ENCODE measurements at regions not wholly inside any gene's neighbourhood (a gene's known extent, or its start where the extent isn't known, plus 50 kb on each side); places are given as distances from the start of the nearest gene placed in this dataset.

DNA sequence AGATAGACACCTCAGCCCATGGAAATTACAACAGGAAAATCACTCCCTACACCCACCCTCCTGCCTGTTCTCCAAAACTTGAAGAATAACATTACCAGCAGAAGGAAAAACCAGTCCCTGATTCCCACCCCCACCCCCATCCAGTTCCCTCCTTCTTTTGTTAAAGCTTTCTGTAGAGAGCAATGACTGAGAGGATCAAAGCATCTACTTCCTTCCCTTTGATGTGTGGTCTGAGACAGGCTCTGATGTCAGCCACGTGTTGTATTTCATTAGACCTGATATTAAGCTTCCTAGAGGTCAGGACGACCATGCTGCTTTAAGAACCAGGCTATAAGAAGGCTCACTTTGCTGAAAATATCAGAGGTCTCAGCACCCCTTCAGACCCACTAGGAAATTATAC, 73.9 kb upstream of the HAO2 start:
- H3K4me2 ChIP-seq (ENCODE audit: low read length) = no peak overlapping the region
- H3K79me2 ChIP-seq (ENCODE audit: insufficient read depth, low read length) = no peaks in the 10 kb centered on the region
- H3K36me3 ChIP-seq (ENCODE audit: insufficient read depth, low read length) = no peaks in the 10 kb centered on the region
- no peak for TF ChIP-seq EZH2 (IDR thresholded peaks at IDR 0.05; ENCODE audit: borderline replicate concordance, low read length)
- TF ChIP-seq CTCF (IDR thresholded peaks at IDR 0.05; ENCODE audit: low read length) = no peak
- H3K9me3 ChIP-seq (ENCODE audit: low read length) = no peaks in the 10 kb centered on the region
- H2AFZ ChIP-seq (ENCODE audit: low read length) = no peak overlapping the region
- no peaks in the 10 kb centered on the region for H3K9me2 ChIP-seq (ENCODE audit: low read depth, low read length)
- no peaks in the 10 kb centered on the region for H4K20me1 ChIP-seq (ENCODE audit: insufficient read depth, low read length)
- no peaks in the 10 kb centered on the region for H3K4me1 ChIP-seq (ENCODE audit: insufficient read depth, low read length, severe bottlenecking)
- no peaks in the 10 kb centered on the region for H3K27me3 ChIP-seq (ENCODE audit: insufficient read depth, low read length)
- no peak overlapping the region for H3K4me3 ChIP-seq (ENCODE audit: low read depth, low read length, poor library complexity, severe bottlenecking)
- H3F3A ChIP-seq (ENCODE audit: insufficient read depth, low read length) = no peaks in the 10 kb centered on the region
- H3K27ac ChIP-seq (ENCODE audit: low read depth, low read length, poor library complexity, severe bottlenecking) = no peak overlapping the region
- no peak overlapping the region for H3K9ac ChIP-seq (ENCODE audit: low read length)

DNA sequence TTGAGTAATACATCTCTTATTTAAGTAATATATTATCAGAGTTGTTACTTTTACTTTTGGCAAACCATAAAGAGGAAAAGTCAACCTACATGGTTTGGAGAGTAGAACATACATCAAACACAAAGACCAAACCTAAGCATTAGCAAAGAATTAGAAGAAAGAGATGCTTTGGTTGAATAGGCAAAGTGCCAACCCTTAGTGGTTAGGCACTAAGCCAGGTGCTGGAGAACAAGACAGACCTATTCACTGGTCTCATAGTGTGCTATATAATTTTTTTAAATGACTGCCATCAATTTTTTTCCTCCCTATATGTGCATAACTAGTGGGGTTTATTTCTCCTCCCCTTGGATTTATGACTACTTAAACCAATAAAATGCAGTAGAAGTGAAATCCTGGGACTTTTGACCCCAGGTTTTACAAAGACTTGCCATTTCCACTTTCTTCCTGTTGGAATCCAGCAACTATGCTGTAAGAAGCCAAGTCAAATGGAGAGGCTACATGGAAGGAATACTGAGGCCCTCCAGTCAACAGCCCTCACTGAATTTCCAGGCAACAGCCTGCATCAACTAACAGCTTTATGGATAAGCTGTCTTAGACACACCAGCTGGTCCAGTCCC, 69.8 kb upstream of the HAO2 start:
- H3F3A ChIP-seq (ENCODE audit: insufficient read depth, low read length) = no peaks in the 10 kb centered on the region
- no peaks in the 10 kb centered on the region for H4K20me1 ChIP-seq (ENCODE audit: insufficient read depth, low read length)
- no peaks in the 10 kb centered on the region for H3K79me2 ChIP-seq (ENCODE audit: insufficient read depth, low read length)
- H3K4me2 ChIP-seq (ENCODE audit: low read length) = no peak overlapping the region
- H3K4me1 ChIP-seq (ENCODE audit: insufficient read depth, low read length, severe bottlenecking) = no peaks in the 10 kb centered on the region
- no peak for TF ChIP-seq CTCF (IDR thresholded peaks at IDR 0.05; ENCODE audit: low read length)
- no peak for TF ChIP-seq EZH2 (IDR thresholded peaks at IDR 0.05; ENCODE audit: borderline replicate concordance, low read length)
- H3K4me3 ChIP-seq (ENCODE audit: low read depth, low read length, poor library complexity, severe bottlenecking) = no peak overlapping the region
- no peaks in the 10 kb centered on the region for H3K36me3 ChIP-seq (ENCODE audit: insufficient read depth, low read length)
- H3K9me3 ChIP-seq (ENCODE audit: low read length) = no peaks in the 10 kb centered on the region
- no peak overlapping the region for H3K27ac ChIP-seq (ENCODE audit: low read depth, low read length, poor library complexity, severe bottlenecking)
- H3K9me2 ChIP-seq (ENCODE audit: low read depth, low read length) = no peaks in the 10 kb centered on the region
- H3K27me3 ChIP-seq (ENCODE audit: insufficient read depth, low read length) = no peaks in the 10 kb centered on the region
- H2AFZ ChIP-seq (ENCODE audit: low read length) = no peak overlapping the region
- H3K9ac ChIP-seq (ENCODE audit: low read length) = no peak overlapping the region

DNA sequence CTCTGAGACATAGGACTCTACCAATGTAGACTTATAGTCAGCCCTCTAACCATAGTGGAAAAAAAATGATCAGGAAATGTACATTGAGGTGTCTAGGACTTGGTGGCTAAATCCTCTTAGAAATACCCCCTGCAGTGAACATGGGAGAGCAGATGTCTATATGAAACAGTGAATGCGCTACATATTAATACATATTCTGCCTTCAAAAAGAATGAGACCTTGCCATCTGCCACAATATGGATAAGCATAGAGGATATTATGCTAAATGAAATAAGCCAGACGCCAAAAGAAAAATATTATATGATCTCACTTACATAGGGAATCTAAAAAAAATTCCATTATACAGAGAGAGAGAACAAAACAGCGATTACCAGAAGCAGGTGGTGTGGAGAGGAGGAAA, 66.6 kb upstream of the HAO2 start:
- Histone ChIP-seq H3K27me3 (ENCODE audit: insufficient read depth, low read length) (0 out of 2 replicates have a peak, but pooled peaks cover 4% of the 10 kb centered on the region), H3K79me2 (ENCODE audit: insufficient read depth, low read length) (no peaks in the 10 kb centered on the region), H3K36me3 (ENCODE audit: insufficient read depth, low read length) (no peaks in the 10 kb centered on the region), H3F3A (ENCODE audit: insufficient read depth, low read length) (no peaks in the 10 kb centered on the region), H3K4me1 (ENCODE audit: insufficient read depth, low read length, severe bottlenecking) (no peaks in the 10 kb centered on the region), H4K20me1 (ENCODE audit: insufficient read depth, low read length) (no peaks in the 10 kb centered on the region), H3K9ac (ENCODE audit: low read length) (no peak overlapping the region), H3K4me3 (ENCODE audit: low read depth, low read length, poor library complexity, severe bottlenecking) (no peak overlapping the region), H3K4me2 (ENCODE audit: low read length) (no peak overlapping the region), H3K9me2 (ENCODE audit: low read depth, low read length) (no peaks in the 10 kb centered on the region), H2AFZ (ENCODE audit: low read length) (no peak overlapping the region), H3K9me3 (ENCODE audit: low read length) (no peaks in the 10 kb centered on the region), H3K27ac (ENCODE audit: low read depth, low read length, poor library complexity, severe bottlenecking) (no peak overlapping the region)
- no peak for TF ChIP-seq EZH2 (IDR thresholded peaks at IDR 0.05; ENCODE audit: borderline replicate concordance, low read length)

GRCh38 chr1:119308130-119308700, 60.4 kb upstream of the HAO2 start:
- Histone ChIP-seq H3K4me2 (ENCODE audit: low read length) (no peak overlapping the region), H3F3A (ENCODE audit: insufficient read depth, low read length) (no peaks in the 10 kb centered on the region), H3K27me3 (ENCODE audit: insufficient read depth, low read length) (0 out of 2 replicates have a peak, but pooled peaks cover 4% of the 10 kb centered on the region)

More at GRCh38 chr1:119308130-119308700, 60.4 kb upstream of the HAO2 start:
- H3K27ac ChIP-seq (ENCODE audit: low read depth, low read length, poor library complexity, severe bottlenecking) = no peak overlapping the region
- H3K9ac ChIP-seq (ENCODE audit: low read length) = no peak overlapping the region
- TF ChIP-seq CTCF (IDR thresholded peaks at IDR 0.05; ENCODE audit: low read length) = no peak
- no peak for TF ChIP-seq EZH2 (IDR thresholded peaks at IDR 0.05; ENCODE audit: borderline replicate concordance, low read length)
- no peaks in the 10 kb centered on the region for H4K20me1 ChIP-seq (ENCODE audit: insufficient read depth, low read length)
- no peaks in the 10 kb centered on the region for H3K79me2 ChIP-seq (ENCODE audit: insufficient read depth, low read length)
- no peaks in the 10 kb centered on the region for H3K36me3 ChIP-seq (ENCODE audit: insufficient read depth, low read length)
- H3K9me2 ChIP-seq (ENCODE audit: low read depth, low read length) = no peaks in the 10 kb centered on the region
- no peaks in the 10 kb centered on the region for H3K9me3 ChIP-seq (ENCODE audit: low read length)
- no peak overlapping the region for H2AFZ ChIP-seq (ENCODE audit: low read length)
- no peaks in the 10 kb centered on the region for H3K4me1 ChIP-seq (ENCODE audit: insufficient read depth, low read length, severe bottlenecking)
- no peak overlapping the region for H3K4me3 ChIP-seq (ENCODE audit: low read depth, low read length, poor library complexity, severe bottlenecking)
